Muscle of back (tissue), 3 donors: ENCODE measurements at regions not wholly inside any gene's neighbourhood (a gene's known extent, or its start where the extent isn't known, plus 50 kb on each side); places are given as distances from the start of the nearest gene placed in this dataset.
A peak's percentile ranks its signal among the peaks of the same experiment; 100 is the strongest.

Experiments used
- DNase-seq, 3 donors: peaks; one replicate each; pipeline versions ENCODE4 v3.0.0 to v3.0.0-alpha.2; 2013

GRCh38 chr10:132135053-132135872 is 51.5 kb upstream of the DPYSL4 start:
- DNase-seq, result no peak

GRCh38 chr10:132136097-132136521 is 50.6 kb upstream of the DPYSL4 start:
- DNase-seq, result peak in 1 of 3 donors; percentile 27

- no peak for DNase-seq
Observed at GRCh38 chr10:132136689-132137088, 50.1 kb upstream of the DPYSL4 start.
